Activated CD4-positive, alpha-beta T cell treated with anti-CD3 and anti-CD28 coated beads, Interleukin-2, amount 10 ng/mL, durations not matched to agents 24 days and 14 days (primary cell): ENCODE measurements at regions not wholly inside any gene's neighbourhood (a gene's known extent, or its start where the extent isn't known, plus 50 kb on each side); places are given as distances from the start of the nearest gene placed in this dataset.

Experiments
- DNase-seq: peaks from one replicate; pipeline ENCODE4 v3.0.0; 2022
- H3K27ac Mint-ChIP-seq: one replicate; pipeline ENCODE4 v1.8.0; 2022; ENCODE audit warnings: mild to moderate bottlenecking, mixed read lengths
- H3K27me3 Mint-ChIP-seq: one replicate; pipeline ENCODE4 v1.8.0; 2022; ENCODE audit warnings: mixed read lengths
- H3K36me3 Mint-ChIP-seq: one replicate; pipeline ENCODE4 v1.8.0; 2022; ENCODE audit warnings: low read depth, mild to moderate bottlenecking, mixed read lengths
- H3K4me1 Mint-ChIP-seq: one replicate; pipeline ENCODE4 v1.8.0; 2021; ENCODE audit warnings: mixed read lengths
- H3K4me3 Mint-ChIP-seq: one replicate; pipeline ENCODE4 v1.8.0; 2022; ENCODE audit warnings: mild to moderate bottlenecking, moderate library complexity, mixed read lengths
- H3K9me3 Mint-ChIP-seq: one replicate; pipeline ENCODE4 v1.8.0; 2021; ENCODE audit warnings: mixed read lengths
- intact Hi-C: fragments of 100-400 bp; cut with micrococcal nuclease; formaldehyde crosslinking; loops from one replicate; pipeline ENCODE4 v1.15.1; 2023

DNA sequence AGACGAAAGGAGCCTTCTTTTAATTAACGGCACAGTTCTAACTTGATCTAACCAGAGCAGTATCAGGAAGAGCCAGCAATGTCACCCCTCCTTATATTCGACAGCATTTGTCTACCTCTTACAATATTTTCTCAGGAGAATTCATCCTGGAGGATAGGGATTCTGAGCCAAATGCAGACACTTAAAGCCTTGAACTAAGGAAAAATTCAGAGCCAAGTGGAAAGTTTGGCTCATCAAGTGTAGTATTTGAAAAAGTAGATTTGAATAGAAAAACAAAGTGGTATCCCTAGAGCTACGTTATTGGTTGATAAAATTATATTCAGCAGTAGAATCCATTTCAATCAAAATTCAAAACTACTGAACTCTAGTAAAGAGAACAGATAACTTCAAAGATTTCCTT is 732.0 kb upstream of the ADGRL2 start:
- H3K27me3 Mint-ChIP-seq: no peaks in the 10 kb centered on the region
- no peaks in the 10 kb centered on the region for H3K9me3 Mint-ChIP-seq
- H3K4me3 Mint-ChIP-seq: no peak overlapping the region
- no peaks in the 10 kb centered on the region for H3K36me3 Mint-ChIP-seq
- intact Hi-C loops: no loop called here
- H3K4me1 Mint-ChIP-seq: no peaks in the 10 kb centered on the region
- H3K27ac Mint-ChIP-seq: no peak overlapping the region
- DNase-seq: no peak

DNA sequence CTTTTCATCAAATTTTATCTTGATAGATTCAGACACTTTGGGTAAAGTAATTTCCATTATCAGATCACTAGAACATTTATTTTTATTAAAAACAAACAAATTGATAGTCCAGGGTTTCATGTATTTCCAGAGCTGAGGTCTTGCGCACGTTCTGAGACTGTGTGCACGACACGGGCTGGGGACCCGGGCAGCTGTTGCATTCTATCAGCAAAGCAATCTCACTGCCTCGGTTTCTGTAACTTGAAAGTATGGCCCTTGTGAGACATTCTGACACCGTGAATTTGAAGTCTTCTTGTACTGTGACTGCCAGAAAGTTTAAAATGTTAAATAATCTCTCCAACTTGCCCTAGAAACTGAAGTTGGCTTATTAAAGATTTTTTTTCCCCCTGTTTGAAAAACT is 746.9 kb upstream of the ADGRL2 start:
- Mint-ChIP-seq H3K27ac (no peak overlapping the region), H3K36me3 (no peaks in the 10 kb centered on the region), H3K4me3 (no peak overlapping the region), H3K4me1 (no peaks in the 10 kb centered on the region), H3K9me3 (no peaks in the 10 kb centered on the region), H3K27me3 (no peaks in the 10 kb centered on the region)
- no peak for DNase-seq
- intact Hi-C loops: no loop called here

DNA sequence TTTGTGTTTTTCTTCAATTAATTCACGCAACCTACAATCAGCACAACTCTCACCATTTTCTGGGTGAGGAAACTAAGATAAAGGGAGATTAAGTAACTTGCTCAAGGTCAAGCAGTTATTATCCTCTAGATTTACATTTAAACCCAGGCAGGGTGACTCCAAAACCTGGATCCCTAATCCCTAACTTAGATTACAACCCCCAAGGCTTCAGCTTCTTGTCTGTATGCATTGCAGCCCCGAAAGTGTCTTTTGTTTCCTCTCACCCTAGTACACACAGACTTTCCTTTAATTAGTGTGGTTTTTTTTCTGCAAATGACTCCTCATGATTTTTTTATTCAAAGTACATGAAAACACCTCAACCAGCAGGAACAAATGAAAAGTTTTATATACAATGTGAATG is 748.6 kb upstream of the ADGRL2 start:
- Mint-ChIP-seq H3K4me1 (no peaks in the 10 kb centered on the region), H3K27me3 (no peaks in the 10 kb centered on the region), H3K9me3 (no peaks in the 10 kb centered on the region), H3K27ac (no peak overlapping the region), H3K4me3 (no peak overlapping the region), H3K36me3 (no peaks in the 10 kb centered on the region)
- no peak for DNase-seq
- intact Hi-C loops: no loop called here

DNA sequence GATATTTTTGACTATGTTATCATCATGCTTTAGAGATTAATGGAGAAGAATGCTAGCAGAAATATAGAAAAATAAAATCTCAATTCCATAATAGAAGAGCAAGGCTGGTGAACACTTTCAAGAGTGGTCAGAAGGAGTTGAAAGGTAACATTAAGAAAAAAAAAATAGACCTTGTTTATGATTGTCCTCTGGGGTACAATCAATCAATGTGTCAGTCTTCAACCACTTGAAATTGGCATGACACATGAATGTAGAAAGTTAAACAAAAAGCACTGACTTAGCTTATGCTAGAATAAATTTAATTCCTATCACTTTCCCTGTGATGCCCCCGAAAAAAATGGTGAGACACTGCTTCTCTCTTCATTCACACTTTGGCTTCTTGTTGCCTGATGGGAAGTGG is 750.3 kb upstream of the ADGRL2 start:
- no peak for DNase-seq
- Mint-ChIP-seq H3K36me3 (no peaks in the 10 kb centered on the region), H3K4me3 (no peak overlapping the region), H3K27ac (no peak overlapping the region), H3K27me3 (no peaks in the 10 kb centered on the region), H3K4me1 (no peaks in the 10 kb centered on the region), H3K9me3 (no peaks in the 10 kb centered on the region)
- intact Hi-C loops: no loop called here

DNA sequence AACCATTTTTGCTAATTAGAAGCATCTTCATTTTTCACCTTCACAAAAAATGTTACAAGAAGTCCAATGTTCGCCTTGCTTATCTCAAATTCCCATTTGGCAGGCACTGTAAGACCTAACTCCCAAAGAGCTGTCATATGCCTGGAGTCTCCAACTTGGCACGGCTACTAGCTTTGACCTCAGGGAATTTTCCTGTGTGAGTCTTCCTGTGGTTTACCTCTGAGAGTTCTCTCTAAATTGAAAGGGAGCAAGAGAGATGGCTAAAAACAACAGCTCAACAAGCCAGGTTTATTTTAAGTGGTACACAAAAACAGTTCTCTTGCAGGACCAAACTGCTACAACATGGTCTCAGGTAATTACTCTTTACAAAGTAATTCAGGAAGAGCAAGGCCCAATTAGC is 756.0 kb upstream of the ADGRL2 start:
- Mint-ChIP-seq H3K4me3 (no peak overlapping the region), H3K27me3 (no peaks in the 10 kb centered on the region), H3K9me3 (no peaks in the 10 kb centered on the region), H3K36me3 (no peaks in the 10 kb centered on the region), H3K4me1 (no peaks in the 10 kb centered on the region), H3K27ac (no peak overlapping the region)
- intact Hi-C loops: no loop called here
- DNase-seq: no peak

DNA sequence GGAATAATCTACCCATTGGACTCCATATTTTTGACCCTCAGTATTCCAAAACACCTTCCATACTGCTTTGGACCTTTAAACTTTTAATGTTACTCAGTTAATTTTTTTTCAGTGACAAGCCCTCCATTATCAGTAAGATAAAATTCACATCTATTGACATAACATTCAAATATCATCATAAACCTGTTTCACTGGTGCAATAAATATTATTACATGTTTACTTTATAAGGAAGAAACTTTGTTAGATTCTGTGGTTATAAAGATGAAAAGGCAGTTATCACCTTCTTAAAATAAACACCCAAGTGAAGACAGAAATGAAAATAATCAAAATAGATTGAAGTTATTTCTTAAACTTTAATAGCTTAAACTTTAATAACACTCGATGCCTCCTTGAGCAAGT is 758.5 kb upstream of the ADGRL2 start:
- H3K4me1 Mint-ChIP-seq: no peaks in the 10 kb centered on the region
- no peak overlapping the region for H3K27ac Mint-ChIP-seq
- H3K4me3 Mint-ChIP-seq: no peak overlapping the region
- H3K36me3 Mint-ChIP-seq: no peaks in the 10 kb centered on the region
- H3K27me3 Mint-ChIP-seq: no peaks in the 10 kb centered on the region
- no peak for DNase-seq
- no peaks in the 10 kb centered on the region for H3K9me3 Mint-ChIP-seq
- intact Hi-C loops: no loop called here

DNA sequence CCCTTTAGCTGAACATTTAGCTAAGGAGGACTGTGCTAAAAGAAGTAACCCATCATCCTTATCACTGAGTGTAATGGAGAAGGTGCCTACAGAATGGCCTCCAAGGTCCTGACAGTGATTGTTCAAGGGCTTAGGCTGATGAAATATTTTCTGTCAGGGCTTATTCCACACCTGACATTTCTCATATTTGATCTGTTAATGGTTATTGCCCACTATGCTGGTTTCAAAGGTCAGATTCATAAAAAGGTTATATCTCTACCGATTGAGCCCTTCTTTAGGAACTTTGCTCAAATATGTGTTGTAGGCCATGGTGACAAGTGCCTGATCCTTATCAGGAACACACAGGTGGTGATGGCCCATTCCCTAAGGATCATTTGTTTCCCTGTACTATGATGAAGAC is 766.4 kb upstream of the ADGRL2 start:
- no peak overlapping the region for H3K4me3 Mint-ChIP-seq
- H3K27ac Mint-ChIP-seq: no peak overlapping the region
- no peak for DNase-seq
- intact Hi-C loops: no loop called here
- H3K36me3 Mint-ChIP-seq: no peaks in the 10 kb centered on the region
- H3K27me3 Mint-ChIP-seq: no peaks in the 10 kb centered on the region
- peaks cover 4% of the 10 kb centered on the region for H3K9me3 Mint-ChIP-seq
- no peaks in the 10 kb centered on the region for H3K4me1 Mint-ChIP-seq

DNA sequence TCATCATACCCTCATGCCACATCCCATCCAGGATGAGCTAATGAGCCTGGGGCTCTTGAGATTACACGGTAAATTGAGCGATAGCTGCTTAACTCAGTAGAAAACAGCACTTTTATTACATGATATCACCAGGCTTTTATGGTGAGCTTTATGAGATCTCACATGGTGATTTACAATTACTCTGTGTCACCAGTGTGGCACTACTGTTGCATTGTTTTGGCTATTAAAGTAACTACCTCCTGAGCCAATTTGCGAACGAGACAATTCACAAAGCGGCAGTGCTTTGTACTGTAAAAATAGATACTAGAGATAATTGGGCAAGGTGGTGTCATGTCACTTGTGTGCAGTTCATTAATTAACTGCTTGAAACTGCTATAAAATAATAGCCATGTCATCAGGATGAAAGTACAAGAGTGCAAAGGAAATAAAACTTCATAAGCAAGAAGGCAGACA is 767.7 kb upstream of the ADGRL2 start:
- no peaks in the 10 kb centered on the region for H3K27me3 Mint-ChIP-seq
- no peak for DNase-seq

DNA sequence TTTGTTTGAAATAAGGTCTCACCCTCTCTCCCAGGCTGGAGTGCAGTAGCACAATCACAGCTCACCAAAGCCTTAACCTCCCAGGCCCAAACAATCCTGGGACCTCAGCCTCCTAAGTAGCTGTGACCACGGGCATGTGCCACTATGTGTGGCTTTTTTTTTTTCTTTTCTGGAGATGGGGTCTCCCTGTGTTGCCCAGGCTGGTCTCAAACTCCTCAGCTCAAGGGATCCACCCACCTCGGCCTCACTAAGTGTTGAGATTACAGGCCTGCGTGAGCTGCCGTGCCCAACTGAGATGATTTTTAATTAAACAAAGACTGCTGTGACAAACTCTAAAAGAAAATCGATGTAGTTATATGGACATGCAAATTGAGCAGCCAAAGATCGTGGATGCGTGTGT is 768.4 kb upstream of the ADGRL2 start:
- H3K27ac Mint-ChIP-seq: no peak overlapping the region
- intact Hi-C loops: no loop called here
- H3K36me3 Mint-ChIP-seq: no peaks in the 10 kb centered on the region
- no peak overlapping the region for H3K4me3 Mint-ChIP-seq
- no peak for DNase-seq
- peaks cover 4% of the 10 kb centered on the region for H3K9me3 Mint-ChIP-seq
- H3K27me3 Mint-ChIP-seq: no peaks in the 10 kb centered on the region
- H3K4me1 Mint-ChIP-seq: no peaks in the 10 kb centered on the region

More for the DNA sequence above, 767.7 kb upstream of the ADGRL2 start:
- Mint-ChIP-seq H3K4me3 (no peak overlapping the region), H3K36me3 (no peaks in the 10 kb centered on the region), H3K27ac (no peak overlapping the region), H3K9me3 (peaks cover 4% of the 10 kb centered on the region), H3K4me1 (no peaks in the 10 kb centered on the region)
- intact Hi-C loops: no loop called here

DNA sequence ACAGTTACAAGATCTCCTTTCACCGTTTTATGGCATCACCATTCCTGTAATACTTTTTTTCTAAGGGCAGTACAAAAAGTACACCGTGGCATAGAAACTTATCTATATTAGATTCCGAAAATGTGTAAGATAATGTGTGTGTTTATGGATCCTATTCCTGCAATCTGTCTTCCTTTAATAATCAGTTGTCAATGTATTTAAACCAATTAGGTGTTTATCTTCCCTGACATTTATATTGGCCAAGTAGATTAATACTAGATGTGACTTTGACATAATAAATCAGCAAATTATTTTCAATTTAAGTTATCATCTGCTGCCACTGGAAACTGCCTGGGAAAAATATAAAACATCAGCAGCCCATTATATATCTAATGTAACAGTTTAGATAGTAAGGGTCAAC is 770.3 kb upstream of the ADGRL2 start:
- intact Hi-C loops: no loop called here
- Mint-ChIP-seq H3K4me3 (no peak overlapping the region), H3K9me3 (peaks cover 4% of the 10 kb centered on the region), H3K27ac (no peak overlapping the region), H3K27me3 (no peaks in the 10 kb centered on the region), H3K4me1 (no peaks in the 10 kb centered on the region), H3K36me3 (no peaks in the 10 kb centered on the region)
- no peak for DNase-seq

DNA sequence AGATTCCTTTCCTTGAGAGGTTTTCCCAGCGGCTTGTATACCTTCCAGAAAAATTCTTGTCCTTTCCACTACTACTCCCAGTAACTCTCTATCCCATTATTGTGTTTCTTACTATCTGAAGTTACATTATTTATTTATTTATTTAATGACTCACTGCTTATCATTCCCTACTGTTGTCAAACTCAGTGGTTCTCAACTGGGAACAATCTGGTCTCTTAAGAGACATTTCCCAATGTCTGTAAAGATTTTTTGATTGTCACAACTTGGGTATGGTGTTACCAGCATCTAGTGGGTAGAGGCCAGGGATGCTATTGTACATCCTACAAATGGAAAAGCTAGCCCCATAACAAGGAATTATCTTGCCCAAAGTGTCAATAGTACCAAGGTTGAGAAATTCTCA is 771.5 kb upstream of the ADGRL2 start:
- no peaks in the 10 kb centered on the region for H3K36me3 Mint-ChIP-seq
- no peak overlapping the region for H3K4me3 Mint-ChIP-seq
- H3K27me3 Mint-ChIP-seq: no peaks in the 10 kb centered on the region
- no peak for DNase-seq
- no peaks in the 10 kb centered on the region for H3K9me3 Mint-ChIP-seq
- no peaks in the 10 kb centered on the region for H3K4me1 Mint-ChIP-seq
- intact Hi-C loops: no loop called here
- no peak overlapping the region for H3K27ac Mint-ChIP-seq

DNA sequence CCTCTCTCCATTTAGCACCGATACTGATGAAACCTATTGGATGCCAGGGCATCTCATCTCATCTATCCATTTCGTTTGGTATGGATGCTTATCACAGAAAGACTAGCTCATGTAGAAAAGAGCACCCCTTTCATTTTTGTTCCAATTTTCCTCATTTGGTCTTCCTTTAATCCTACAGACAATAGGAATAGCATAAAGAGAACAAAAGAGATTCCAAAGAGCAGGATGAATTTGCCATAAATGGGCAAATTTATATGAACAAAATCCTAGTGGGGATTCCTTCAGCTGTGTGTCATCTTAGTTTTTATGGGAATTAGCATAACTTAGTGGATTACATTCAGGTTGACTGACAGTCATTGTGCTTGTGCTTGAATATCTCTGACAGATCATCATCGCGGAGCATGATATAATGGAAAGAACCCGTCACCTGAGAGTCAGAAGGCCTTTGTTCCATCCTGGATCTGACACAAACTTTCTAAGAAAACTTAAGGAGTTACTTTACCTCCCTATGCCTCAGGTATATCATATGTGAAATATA is 777.5 kb upstream of the ADGRL2 start:
- no peak overlapping the region for H3K4me3 Mint-ChIP-seq
- no peak for DNase-seq
- H3K9me3 Mint-ChIP-seq: no peaks in the 10 kb centered on the region
- no peaks in the 10 kb centered on the region for H3K4me1 Mint-ChIP-seq
- intact Hi-C loops: no loop called here
- H3K36me3 Mint-ChIP-seq: no peaks in the 10 kb centered on the region
- H3K27me3 Mint-ChIP-seq: no peaks in the 10 kb centered on the region
- H3K27ac Mint-ChIP-seq: no peak overlapping the region

DNA sequence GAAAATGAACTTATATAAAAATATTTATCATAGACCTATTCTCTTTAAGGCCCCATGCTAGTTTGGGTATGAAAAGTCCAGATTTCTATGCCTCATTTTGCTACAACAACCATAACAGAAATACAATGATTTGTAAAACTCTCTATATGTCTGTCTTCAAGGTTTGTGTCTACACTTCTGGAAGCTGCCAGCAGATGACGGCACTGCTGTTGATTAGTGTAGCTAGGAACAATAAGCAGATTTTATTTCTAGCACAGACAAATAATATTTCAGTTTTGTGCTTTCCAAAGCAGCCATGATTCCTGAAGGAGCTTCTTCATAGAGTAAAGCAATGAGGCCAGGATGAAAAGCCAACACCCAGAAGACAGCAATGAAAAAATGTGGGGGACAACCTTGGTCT is 779.6 kb upstream of the ADGRL2 start:
- Mint-ChIP-seq H3K36me3 (no peaks in the 10 kb centered on the region), H3K27me3 (no peaks in the 10 kb centered on the region), H3K4me3 (no peak overlapping the region), H3K9me3 (no peaks in the 10 kb centered on the region), H3K4me1 (no peaks in the 10 kb centered on the region), H3K27ac (no peak overlapping the region)
- intact Hi-C loops: no loop called here
- DNase-seq: no peak

DNA sequence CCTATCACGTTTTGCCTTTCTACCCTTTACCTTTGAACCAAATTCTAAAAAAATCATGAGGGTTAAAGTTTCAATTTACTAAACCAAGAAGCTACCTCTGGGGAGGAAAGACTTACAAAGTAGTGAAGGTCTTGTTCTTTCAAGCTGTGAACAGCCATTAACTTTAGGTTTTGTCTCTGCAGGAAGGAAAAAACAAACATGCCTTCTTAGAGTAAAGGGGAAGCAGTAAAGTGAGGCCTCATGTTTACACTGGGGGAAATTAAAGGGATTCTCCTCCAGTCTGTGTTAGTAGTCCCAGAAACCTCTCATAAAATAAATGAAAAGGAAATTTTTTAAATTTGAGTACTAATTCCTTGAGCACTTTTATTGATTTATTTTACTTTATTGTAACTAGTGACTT is 780.2 kb upstream of the ADGRL2 start:
- no peaks in the 10 kb centered on the region for H3K9me3 Mint-ChIP-seq
- no peak overlapping the region for H3K4me3 Mint-ChIP-seq
- H3K27me3 Mint-ChIP-seq: no peaks in the 10 kb centered on the region
- no peaks in the 10 kb centered on the region for H3K4me1 Mint-ChIP-seq
- no peaks in the 10 kb centered on the region for H3K36me3 Mint-ChIP-seq
- no peak for DNase-seq
- intact Hi-C loops: no loop called here
- H3K27ac Mint-ChIP-seq: no peak overlapping the region

DNA sequence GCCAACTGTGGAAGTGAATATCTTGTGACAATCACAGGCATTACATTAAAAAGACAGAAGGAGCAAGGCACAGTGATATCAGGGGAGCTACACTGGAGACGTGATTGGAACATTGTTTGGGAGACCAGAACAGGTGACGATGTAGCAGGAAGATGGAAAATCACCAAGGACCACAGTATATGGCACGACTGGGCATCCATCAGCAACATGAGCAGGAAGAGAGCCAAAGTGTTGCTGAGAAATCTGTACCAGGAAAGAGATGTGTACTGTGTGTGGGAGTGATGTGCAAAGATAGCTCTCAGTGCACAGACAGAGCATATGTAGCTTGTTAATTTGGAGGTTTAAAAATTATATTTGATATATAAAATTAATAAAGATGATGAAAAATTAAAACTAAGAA is 790.6 kb upstream of the ADGRL2 start:
- Mint-ChIP-seq H3K27me3 (no peaks in the 10 kb centered on the region), H3K36me3 (no peaks in the 10 kb centered on the region), H3K27ac (no peak overlapping the region), H3K9me3 (no peaks in the 10 kb centered on the region), H3K4me3 (no peak overlapping the region), H3K4me1 (no peaks in the 10 kb centered on the region)
- intact Hi-C loops: no loop called here
- no peak for DNase-seq
